ENCODE measurements at regions not wholly inside any gene's neighbourhood (a gene's known extent, or its start where the extent isn't known, plus 50 kb on each side); places are given as distances from the start of the nearest gene placed in this dataset.

- Histone ChIP-seq H2BK20ac (ENCODE audit: low read length) (no peak overlapping the region), H2BK120ac (replicated peaks; ENCODE audit: low read depth, low read length) (no peak overlapping the region), H3K9ac (replicated peaks in 1 of 4; ENCODE audit: extremely low read depth in 1 of 4, low read depth in 3 of 4, low read length in 3 of 4) (no peak overlapping the region), H3K79me1 (ENCODE audit: low read depth, low read length) (no peaks in the 10 kb centered on the region), H3K4me2 (ENCODE audit: insufficient read depth in 1 of 2, low read depth in 2 of 2, low read length in 2 of 2) (no peak overlapping the region), H3K4me1 (replicated peaks in 1 of 4; ENCODE audit: control insufficient read depth in 3 of 4, insufficient read depth in 4 of 4, low read length in 3 of 4) (no peaks in the 10 kb centered on the region), H3K27ac (ENCODE audit: low read depth, low read length) (no peak overlapping the region), H2BK5ac (ENCODE audit: low read depth, low read length) (no peak overlapping the region), H3K56ac (replicated peaks; ENCODE audit: insufficient read length, low read depth, low read length) (no peak overlapping the region), H2AFZ (ENCODE audit: low read length) (no peak overlapping the region), H3K18ac (ENCODE audit: extremely low read depth, low read length) (no peak overlapping the region), H3K36me3 (ENCODE audit: control insufficient read depth in 2 of 4, insufficient read depth in 4 of 4, low read length in 3 of 4) (no peaks in the 10 kb centered on the region), H3K4me3 (ENCODE audit: extremely low read depth in 1 of 4, insufficient read depth in 2 of 4, low read depth in 3 of 4, low read length in 4 of 4) (no peak overlapping the region), H4K5ac (ENCODE audit: insufficient read length, low read depth, low read length) (no peak overlapping the region), H2BK12ac (ENCODE audit: low read depth, low read length) (no peak overlapping the region), H2AK5ac (ENCODE audit: low read depth, low read length) (no peak overlapping the region), H3K9me3 (ENCODE audit: insufficient read depth in 2 of 2, low read depth in 1 of 2, low read length in 1 of 2) (no peaks in the 10 kb centered on the region), H3K27me3 (replicated peaks in 1 of 4; ENCODE audit: control insufficient read depth in 3 of 4, extremely low read depth in 1 of 4, insufficient read depth in 3 of 4, low read length in 3 of 4) (no peaks in the 10 kb centered on the region), H4K8ac (ENCODE audit: extremely low read depth, insufficient read depth, low read length) (no peak overlapping the region), H3K4ac (replicated peaks; ENCODE audit: insufficient read length, low read depth, low read length) (no peak overlapping the region), H4K91ac (replicated peaks; ENCODE audit: insufficient read length, low read length) (no peak overlapping the region), H3K23ac (ENCODE audit: insufficient read length) (no peak overlapping the region), H3K79me2 (ENCODE audit: control insufficient read depth in 1 of 2, insufficient read depth in 2 of 2, low read length in 2 of 2) (no peaks in the 10 kb centered on the region), H2BK15ac (ENCODE audit: low read length) (no peak overlapping the region), H3K14ac (ENCODE audit: insufficient read length) (no peak overlapping the region), H3K23me2 (ENCODE audit: low read depth, low read length) (no peaks in the 10 kb centered on the region), H4K20me1 (replicated peaks in 1 of 2; ENCODE audit: control insufficient read depth in 1 of 2, insufficient read depth in 2 of 2, low read length in 2 of 2) (no peaks in the 10 kb centered on the region)
- DNase-seq (ENCODE audit: low read depth in 1 of 2, low spot score in 2 of 2) (no peak), FAIRE-seq (no peak)
- ChIA-PET CTCF (ENCODE audit: partially characterized antibody) (no interaction called here), POLR2A (ENCODE audit: partially characterized antibody) (no interaction called here)
- 95% methylated on average over 3 of the region's 3 CpGs; no CpG with 5 or more reads in 1 of the 2 experiments for WGBS, 2 experiments (ENCODE audit: extremely low coverage in 1 of 2, insufficient coverage in 1 of 2, insufficient read length in 1 of 2, insufficient replicate concordance in 2 of 2, low coverage in 1 of 2, low lambda C conversion rate in 2 of 2, missing lambda C conversion rate in 1 of 2)
- TF ChIP-seq TAF7 (optimal IDR thresholded peaks at IDR 0.05; ENCODE audit: borderline replicate concordance, low read depth, low read length) (no peak), TCF12 (IDR thresholded peaks at IDR 0.05; ENCODE audit: low read depth, low read length) (no peak), BRCA1 (IDR thresholded peaks at IDR 0.05; ENCODE audit: low read depth, low read length) (no peak), USF2 (IDR thresholded peaks at IDR 0.05; ENCODE audit: low read length) (no peak), SUZ12 (IDR thresholded peaks at IDR 0.05; ENCODE audit: low read length) (no peak), HDAC6 (IDR thresholded peaks at IDR 0.05; ENCODE audit: low read depth, low read length) (no peak), EGR1 (IDR thresholded peaks at IDR 0.05; ENCODE audit: borderline replicate concordance, low read depth, low read length) (no peak), E2F6 (IDR thresholded peaks at IDR 0.05) (no peak), GABPA (IDR thresholded peaks at IDR 0.05; ENCODE audit: borderline replicate concordance, insufficient read depth, low read length) (no peak), POLR2AphosphoS5 (IDR thresholded peaks at IDR 0.05; ENCODE audit: low read depth, low read length) (no peak), RAD21 (IDR thresholded peaks at IDR 0.05 in 1 of 2, conservative IDR thresholded peaks at IDR 0.05 in 1 of 2; ENCODE audit: low read depth in 2 of 2, low read length in 2 of 2) (no peak), ZNF274 (IDR thresholded peaks at IDR 0.05; ENCODE audit: borderline replicate concordance, extremely low read depth, low read length) (no peak), YY1 (IDR thresholded peaks at IDR 0.05; ENCODE audit: low read depth, low read length) (no peak)
Measured at GRCh38 chr20:11145616-11146015, 471.8 kb upstream of the JAG1 start.

All from H1 (cell line).